Esophagus mucosa (tissue), 1 donor: ENCODE measurements at regions not wholly inside any gene's neighbourhood (a gene's known extent, or its start where the extent isn't known, plus 50 kb on each side); places are given as distances from the start of the nearest gene placed in this dataset.
"Not testable (repeated sequence)": the region's sequence is repeated elsewhere in the genome, so short reads cannot be mapped to it uniquely, and the experiment has no call there.

Source experiments
- ATAC-seq: fragments of 200-7000 bp; cut with Tn5 transposase; one replicate; pipeline ENCODE4 v1.9.1; 2020
- donor health status: DM: yes; HTN: yes; CAD: no.

DNA sequence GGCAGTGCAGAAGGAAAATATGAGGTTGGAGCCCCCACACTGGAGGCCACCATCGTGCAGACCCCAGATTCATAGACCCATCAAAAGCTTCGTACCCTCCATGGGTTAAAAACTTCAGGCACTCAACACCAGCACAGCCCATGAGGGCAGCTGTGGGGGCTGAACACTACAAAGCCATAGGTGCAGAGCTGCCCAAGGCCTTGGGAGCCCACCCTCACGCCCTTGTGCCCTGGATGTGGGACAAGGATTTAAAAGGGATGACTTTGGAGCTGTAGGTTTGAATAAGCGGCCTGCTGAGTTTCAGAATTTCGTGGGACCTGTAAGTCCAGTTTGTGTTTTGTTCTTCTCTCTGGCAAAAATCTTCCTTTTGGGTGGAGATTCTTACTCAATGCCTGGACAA is 747.6 kb downstream of the SPATA31A6 start:
- ATAC-seq, result not testable (repeated sequence)

DNA sequence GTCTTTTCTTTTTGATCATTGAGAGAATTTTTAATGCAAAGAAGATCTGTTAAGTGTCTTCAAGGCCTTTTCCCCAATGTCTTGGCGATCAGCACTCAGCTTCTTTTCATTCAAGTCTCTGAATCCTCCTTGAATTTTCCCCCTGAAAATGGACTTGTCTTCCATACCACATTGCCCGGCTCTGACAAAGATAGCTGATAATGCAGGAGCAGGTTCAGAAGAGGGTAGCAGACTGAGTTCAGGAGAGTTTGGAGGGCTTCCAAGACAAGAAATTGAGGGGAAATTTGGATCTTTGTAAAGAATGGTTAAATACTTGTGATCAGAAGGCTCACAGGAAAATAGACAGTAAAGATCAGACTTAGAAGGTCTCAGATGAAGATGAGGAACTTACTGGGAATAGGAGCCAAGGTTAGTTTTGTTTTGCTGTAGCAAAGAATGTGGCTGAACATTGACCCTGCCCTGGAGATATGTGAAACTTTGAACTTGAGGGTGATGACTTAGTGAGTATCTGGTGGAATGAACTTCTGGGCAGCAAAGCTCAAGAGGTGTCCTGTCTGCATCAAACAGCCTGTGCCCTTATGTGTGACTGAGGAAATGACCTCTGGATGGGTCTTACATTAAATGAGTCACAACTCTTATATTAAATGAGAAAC is 754.2 kb downstream of the SPATA31A6 start:
- not testable (repeated sequence) for ATAC-seq

DNA sequence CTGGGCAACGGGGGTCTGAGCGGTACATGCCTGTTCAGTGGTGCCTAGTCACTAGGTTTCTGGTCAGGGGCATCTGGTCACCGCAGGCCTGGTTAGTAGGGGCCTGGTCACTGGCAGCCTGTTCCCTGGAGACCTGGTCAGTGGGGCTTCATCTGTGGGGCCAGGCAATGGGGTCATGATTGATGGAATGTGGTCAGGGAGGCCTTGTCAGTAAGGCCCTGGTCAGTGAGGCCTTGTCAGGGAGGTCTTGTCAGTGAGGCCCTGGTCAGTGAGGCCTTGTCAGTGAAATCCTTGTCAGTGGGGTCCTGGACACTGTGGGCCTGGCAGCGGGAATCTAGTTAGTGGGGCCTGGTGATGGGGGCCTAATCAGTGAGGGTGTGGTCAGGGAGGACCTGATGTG is 763.6 kb downstream of the SPATA31A6 start:
- peak; percentile 55 for ATAC-seq

DNA sequence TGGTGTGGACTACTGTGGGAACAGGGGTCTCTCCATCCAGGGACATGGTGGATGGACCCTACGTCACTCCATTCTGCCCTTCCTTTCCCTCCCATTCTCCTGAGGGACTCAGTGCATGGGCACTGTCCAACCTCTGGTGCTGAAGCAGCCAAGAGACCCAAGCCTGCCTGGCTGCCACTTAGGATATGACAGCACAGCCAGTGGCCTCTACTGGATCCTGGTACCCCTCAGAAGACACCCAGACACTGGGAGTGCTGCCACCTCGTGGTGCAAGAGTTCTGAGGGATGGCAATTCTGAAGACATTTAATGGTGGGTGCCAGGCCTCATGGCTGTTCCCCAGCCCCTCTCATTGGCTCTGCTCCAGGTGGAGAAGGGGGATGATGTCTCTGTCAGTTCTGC is 767.8 kb downstream of the SPATA31A6 start:
- ATAC-seq, result not testable (repeated sequence)

DNA sequence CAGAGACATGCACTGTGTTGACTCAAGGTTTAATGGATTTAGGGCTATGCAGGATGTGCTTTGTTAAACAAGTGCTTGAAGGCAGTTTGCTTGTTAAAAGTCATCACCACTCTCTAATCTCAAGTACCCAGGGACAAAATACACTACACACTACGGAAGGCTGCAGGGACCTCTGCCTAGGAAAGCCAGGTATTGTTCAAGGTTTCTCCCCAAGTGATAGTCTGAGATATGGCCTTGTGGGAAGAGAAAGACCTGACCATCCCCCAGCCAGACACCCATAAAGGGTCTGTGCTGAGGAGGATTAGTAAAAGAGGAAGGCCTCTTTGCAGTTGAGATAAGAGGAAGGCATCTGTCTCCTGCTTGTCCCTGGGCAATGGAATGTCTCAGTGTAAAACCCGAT is 781.7 kb downstream of the SPATA31A6 start:
- ATAC-seq, result not testable (repeated sequence)

DNA sequence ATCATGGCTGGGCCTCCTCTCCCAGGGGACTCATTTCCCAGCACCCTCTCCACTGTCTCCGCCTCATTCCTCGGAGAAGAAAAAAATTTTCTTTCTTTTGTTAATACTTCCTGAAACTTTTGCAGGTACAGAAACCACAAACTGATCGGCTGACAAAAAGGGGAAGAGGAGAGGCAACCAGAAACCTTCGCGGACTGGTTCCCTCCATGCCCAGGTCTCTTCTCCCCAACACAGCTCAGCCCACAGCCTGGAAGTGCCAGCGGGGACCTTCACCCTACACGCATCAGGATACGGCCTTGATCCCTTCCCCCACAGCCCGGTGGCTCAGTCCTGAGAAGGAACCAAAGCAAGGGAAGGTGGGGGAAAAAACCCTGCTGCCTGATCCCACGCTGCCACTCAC is 788.4 kb downstream of the SPATA31A6 start:
- ATAC-seq, result not testable (repeated sequence)

DNA sequence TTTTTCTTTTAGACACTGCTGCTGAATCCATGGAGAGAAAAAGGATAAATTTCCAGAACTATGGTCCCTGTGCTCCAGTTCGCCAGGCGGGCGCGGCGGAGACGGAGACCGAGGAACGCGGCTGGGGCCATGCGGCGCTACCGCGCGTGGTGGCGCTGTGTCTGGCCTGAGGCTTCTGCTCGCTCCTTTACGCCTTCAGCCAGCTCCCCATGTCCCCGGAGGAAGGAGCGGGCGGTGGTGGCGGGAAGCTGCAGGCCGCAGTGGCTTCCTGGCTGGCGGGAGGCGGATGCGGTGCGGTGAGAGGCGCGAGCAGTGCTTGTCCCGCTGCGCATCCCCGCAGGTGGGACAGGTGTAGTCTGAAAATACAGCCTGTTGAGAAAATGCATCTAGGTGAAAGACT is 791.3 kb downstream of the SPATA31A6 start:
- not testable (repeated sequence) for ATAC-seq

DNA sequence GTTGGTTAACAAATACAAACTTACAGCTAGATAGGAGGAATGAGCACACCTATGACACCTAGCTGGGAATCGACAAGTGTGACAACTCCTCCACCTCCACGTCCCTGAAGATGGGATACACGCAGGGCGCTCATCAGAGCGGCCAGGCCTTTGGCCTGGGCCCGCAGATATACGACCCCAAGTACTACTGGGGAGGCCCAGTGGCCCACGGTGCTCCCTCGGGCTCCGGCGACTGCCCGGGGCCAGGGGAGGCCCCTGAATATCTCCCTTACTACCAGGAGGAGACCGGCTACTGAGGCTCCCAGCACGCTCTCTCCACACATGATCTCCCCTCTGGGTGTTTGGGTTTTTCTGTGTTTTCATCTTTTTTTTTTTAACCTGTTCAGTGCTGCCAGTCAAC is 801.3 kb downstream of the SPATA31A6 start:
- not testable (repeated sequence) for ATAC-seq
